HG02588 (cell line): ENCODE measurements at regions not wholly inside any gene's neighbourhood (a gene's known extent, or its start where the extent isn't known, plus 50 kb on each side); places are given as distances from the start of the nearest gene placed in this dataset.

Experiments
- ATAC-seq: cut with Tn5 transposase; IDR thresholded peaks from one replicate; pipeline ENCODE4 v1.9.1; 2021; ENCODE audit warnings: mild to moderate bottlenecking, moderate library complexity; ENCODE audit not compliant: unreplicated experiment

DNA sequence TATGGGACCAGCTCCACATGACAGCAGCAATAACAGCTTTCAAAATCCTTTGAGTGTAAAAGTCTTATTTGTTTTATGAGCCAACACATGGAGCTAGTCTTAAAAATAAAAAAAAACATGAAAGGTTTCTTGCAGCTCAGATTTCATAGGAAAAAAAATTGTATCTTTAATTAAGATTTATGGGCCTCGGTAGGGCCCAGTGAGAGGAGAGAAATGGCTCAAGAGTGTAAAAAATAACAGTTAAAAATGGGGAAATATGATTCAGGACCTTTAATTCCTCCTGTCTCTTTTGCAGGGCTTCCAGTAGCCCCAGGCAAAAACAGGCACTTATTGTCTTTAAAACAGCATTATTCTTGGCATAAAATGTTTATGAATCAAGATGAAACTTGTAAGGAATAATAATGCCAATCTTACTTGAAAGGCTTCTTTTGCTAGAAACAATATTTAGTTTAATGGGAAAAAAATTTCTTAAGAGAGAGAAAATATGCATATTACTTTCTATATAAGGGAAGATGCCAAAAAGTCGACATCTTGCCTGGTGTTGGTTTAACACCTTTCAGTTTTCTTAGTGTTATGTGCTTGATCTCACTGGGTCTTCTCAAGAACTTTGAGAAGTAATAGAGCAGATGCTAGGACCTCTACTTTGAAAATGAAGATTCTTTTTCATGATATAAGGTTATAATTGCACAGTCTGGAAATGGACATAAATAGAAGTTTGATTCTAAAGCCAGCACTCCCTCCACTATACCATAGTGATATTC lies 71.3 kb upstream of the SETBP1 start:
- ATAC-seq: no peak

DNA sequence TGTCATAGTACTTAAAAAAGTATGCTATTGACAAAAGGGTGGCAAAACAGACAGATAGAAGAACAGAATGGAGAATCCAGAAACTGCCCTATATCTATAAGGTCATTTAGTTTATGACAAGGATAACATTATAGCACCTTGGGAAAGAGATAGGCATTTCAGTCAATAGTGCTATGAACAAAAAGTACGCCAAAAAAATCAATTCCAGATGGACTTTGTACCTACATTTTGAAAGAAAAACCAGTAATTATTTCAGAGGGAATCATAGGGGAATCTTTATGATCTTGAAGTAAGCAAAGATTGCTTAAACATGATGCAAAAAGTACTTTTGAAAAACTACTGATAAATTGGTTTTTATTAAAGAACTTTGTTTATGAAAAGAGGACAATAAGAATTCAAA lies 59.9 kb upstream of the SETBP1 start:
- ATAC-seq: no peak

DNA sequence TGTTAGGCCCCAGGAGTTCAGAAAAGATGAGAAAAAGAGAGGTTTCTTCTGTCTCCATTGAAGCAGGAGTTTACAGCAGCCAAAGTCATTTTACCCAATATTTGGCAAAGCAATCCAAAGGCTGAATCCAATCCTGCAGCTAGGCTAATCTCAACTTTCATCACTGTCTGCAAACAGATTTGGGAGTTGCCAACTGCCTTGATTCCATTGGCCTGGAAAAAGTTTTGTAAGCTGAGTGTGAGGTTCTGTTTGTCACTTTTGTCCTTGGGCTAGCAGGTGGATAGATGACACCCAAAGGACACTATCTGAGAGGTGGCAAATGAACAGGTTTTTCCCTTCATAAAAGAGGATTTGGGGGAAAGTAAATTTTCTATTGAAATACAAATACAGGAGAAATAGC lies 56.6 kb upstream of the SETBP1 start:
- ATAC-seq: no peak

DNA sequence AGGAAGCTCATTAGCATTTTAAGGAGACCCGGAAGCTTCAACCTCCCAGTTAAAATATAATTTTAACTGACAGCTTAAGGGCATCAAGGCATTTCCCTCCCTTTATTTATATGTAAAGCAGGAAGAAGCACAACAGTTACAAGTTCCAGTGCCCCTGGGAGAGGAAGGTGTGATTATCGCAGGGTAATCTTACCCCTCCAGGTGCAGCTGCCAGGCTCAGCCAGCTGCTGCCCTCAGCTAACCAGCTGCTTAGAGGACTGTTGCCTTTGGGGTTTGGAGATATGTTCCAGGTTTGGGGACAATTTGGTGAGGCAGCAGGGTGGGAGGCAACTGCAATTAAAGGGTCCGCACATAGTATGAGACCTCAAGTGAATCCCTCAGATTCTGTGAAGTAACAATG lies 55.3 kb upstream of the SETBP1 start:
- ATAC-seq: no peak

DNA sequence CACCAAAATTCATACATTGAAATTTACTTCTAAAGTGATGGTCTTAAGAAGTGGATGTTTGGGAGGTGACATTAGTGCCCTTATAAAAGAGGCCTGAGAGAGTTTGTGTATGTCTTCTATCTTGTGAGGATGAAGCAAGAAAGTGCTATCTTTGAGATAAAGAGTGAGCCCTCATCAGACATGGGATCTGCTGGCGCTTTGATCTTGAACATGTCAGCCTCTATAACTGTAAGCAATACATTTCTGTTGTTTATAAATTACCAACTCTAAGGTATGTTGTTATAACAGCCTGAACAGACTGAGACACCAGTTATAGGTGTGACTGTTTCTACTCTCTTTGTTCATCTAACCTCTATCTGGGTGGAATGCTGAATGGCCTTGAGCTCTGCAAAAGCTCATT lies 54.5 kb upstream of the SETBP1 start:
- no peak for ATAC-seq

DNA sequence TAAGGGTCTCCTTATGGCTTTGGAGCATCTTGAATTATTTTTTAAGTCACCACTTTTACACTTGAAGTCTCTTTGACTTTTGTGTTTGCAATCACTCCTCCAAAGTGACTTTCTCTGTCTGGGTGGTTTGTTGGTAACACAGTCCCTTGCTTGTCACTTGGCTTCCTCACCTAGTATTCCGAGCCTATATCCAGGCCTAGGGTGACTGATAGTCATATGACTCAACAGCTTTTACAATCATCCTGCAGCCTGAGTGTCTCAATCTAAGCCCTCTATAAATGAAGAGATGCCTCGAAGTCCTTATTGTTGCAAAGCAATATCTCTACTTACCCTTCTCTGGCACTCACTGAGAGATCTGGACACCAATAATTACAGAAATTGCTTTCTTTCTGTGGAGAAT lies 53.9 kb upstream of the SETBP1 start:
- ATAC-seq: no peak

DNA sequence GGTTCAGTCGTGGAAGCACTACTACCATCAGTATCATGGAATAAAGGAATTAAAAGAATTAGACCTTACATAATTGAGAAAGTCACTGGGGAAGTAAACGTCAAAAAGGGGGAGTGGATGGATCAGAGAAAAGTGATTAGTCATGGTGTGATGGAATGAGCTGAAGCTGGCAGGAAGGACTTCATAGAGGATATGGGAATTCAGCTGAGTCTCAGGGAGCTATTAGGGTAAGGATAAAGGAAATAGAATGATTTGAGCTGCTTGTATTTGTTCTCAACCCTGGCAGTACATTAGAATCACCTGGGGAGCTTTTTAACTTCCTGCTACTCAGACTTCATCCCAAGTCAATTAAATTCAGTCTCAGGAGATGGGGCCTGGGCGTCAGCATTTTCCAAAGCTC lies 53.4 kb upstream of the SETBP1 start:
- ATAC-seq: no peak

DNA sequence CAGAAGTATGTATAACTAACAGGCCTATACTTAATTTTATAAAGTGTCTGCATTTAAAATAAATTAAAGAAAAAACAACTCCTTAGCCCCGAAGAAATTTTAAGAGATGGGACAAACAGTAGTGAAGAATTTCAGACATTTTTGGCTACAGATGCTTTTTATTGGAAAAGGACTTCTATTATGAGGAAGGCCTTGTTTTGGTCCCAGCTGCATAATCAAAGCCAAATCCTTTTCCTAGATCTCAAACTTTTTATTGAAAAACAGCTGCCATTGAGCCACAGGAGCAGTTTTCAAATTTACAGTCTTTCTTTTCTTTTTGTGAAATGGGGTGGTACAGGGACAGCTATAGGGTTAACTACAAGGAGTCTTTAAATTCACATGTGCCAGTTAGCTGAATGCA lies 51.3 kb upstream of the SETBP1 start:
- no peak for ATAC-seq

DNA sequence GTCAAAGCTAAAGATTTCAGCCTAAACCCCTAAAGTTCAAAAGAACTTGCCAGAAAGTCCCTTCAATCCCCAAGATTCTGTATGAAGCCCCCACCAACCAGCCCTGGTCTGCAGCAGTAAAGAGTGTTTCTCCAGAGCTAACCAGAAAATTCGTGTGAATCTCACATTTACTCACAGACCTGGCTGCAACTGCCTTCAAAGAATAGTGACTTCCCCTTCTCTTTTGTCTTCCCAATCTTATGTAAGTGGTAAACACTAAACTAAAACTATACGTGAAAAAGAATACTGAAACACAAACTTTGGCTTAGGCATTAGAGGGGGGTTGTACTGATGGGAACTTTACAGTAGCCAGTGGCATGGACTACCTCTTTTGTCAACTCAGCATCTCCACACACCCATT lies 50.6 kb upstream of the SETBP1 start:
- ATAC-seq: no peak
